MM.1S (cell line): ENCODE measurements at regions not wholly inside any gene's neighbourhood (a gene's known extent, or its start where the extent isn't known, plus 50 kb on each side); places are given as distances from the start of the nearest gene placed in this dataset.

Experiments used
- DNase-seq: peaks from one replicate; pipeline ENCODE4 v3.0.0-alpha.2; 2015
- H2AFZ ChIP-seq: fragments of 300-600 bp; sonication (generic); 2 replicates; pipeline ENCODE4 v1.6.0; 2016; ENCODE audit warnings: antibody characterized with exemption, low read length
- H3F3A ChIP-seq: fragments of 300-600 bp; sonication (generic); 2 replicates; pipeline ENCODE4 v1.6.1; 2016; ENCODE audit warnings: mild to moderate bottlenecking, antibody characterized with exemption, low read length, moderate library complexity, mixed read lengths; ENCODE audit not compliant: insufficient read depth
- H3K27ac ChIP-seq: fragments of 300-600 bp; sonication (generic); 2 replicates; pipeline ENCODE4 v1.5.1; 2016; ENCODE audit warnings: mild to moderate bottlenecking, low read length
- H3K27me3 ChIP-seq: fragments of 300-600 bp; sonication (generic); replicated peaks from 2 replicates; pipeline ENCODE4 v1.6.0; 2016; ENCODE audit warnings: low read length; ENCODE audit not compliant: insufficient read depth
- H3K36me3 ChIP-seq: fragments of 300-600 bp; sonication (generic); replicated peaks from 2 replicates; pipeline ENCODE4 v1.6.1; 2016; ENCODE audit warnings: mild to moderate bottlenecking, low read length, mixed read lengths; ENCODE audit not compliant: insufficient read depth
- H3K4me1 ChIP-seq: fragments of 300-600 bp; sonication (generic); 2 replicates; pipeline ENCODE4 v1.6.1; 2016; ENCODE audit warnings: low read length, mixed read lengths
- H3K4me2 ChIP-seq: fragments of 300-600 bp; sonication (generic); 2 replicates; pipeline ENCODE4 v1.6.0; 2016; ENCODE audit warnings: low read depth, low read length
- H3K4me3 ChIP-seq: fragments of 300-600 bp; sonication (generic); 2 replicates; pipeline ENCODE4 v1.5.1; 2016; ENCODE audit warnings: low read length, mixed read lengths
- H3K79me2 ChIP-seq: fragments of 300-600 bp; sonication (generic); 2 replicates; pipeline ENCODE4 v1.6.1; 2016; ENCODE audit warnings: mixed run types, low read length, mixed read lengths
- H3K9ac ChIP-seq: fragments of 300-600 bp; sonication (generic); 2 replicates; pipeline ENCODE4 v1.6.1; 2016; ENCODE audit warnings: low read length, mixed read lengths
- H3K9me2 ChIP-seq: fragments of 300-600 bp; sonication (generic); replicated peaks from 2 replicates; pipeline ENCODE4 v1.6.1; 2016; ENCODE audit warnings: mild to moderate bottlenecking, low read length, mixed read lengths; ENCODE audit not compliant: insufficient read depth
- H3K9me3 ChIP-seq: fragments of 300-600 bp; sonication (generic); replicated peaks from 2 replicates; pipeline ENCODE4 v1.6.1; 2016; ENCODE audit warnings: mild to moderate bottlenecking, low read length, mixed read lengths; ENCODE audit not compliant: insufficient read depth
- H4K20me1 ChIP-seq: fragments of 300-600 bp; sonication (generic); 2 replicates; pipeline ENCODE4 v1.6.1; 2016; ENCODE audit warnings: mild to moderate bottlenecking, low read length, moderate library complexity, mixed read lengths; ENCODE audit not compliant: insufficient read depth
- EZH2 ChIP-seq: fragments of 300-600 bp; sonication (generic); optimal IDR thresholded peaks from 2 replicates; pipeline ENCODE3; 2017; ENCODE audit warnings: low read depth, mild to moderate bottlenecking, antibody characterized with exemption, low read length, mixed read lengths
- EZH2phosphoT487 ChIP-seq: fragments of 300-600 bp; sonication (generic); IDR thresholded peaks from 2 replicates; pipeline ENCODE4 v1.6.1; 2018; ENCODE audit warnings: antibody characterized with exemption, low read length
- TF ChIP-seq, protein P1 (sequence below): fragments of 300-600 bp; sonication (generic); IDR thresholded peaks from 2 replicates; pipeline ENCODE4 v1.5.1; 2016; ENCODE audit warnings: antibody characterized with exemption, low read length, mixed read lengths

DNA sequence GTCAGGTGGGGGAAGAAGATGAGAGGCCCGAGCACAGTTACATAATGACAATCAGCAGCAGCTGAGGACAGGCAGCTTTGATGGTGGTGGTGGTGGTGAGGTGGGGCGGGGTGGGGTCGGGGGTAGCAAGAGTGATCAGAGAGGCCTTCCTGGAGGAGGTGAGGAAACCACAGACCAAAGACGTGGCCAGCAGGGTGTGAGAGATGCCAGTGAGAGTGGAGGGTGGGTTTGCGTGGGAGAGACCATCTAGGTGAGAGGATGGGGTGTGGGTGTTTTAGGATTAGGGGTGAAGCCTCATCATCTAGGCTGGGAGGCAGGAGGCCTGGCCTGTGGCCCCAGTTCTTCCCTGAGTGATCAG is 76.0 kb upstream of the TOX2 start:
- H3K9ac ChIP-seq = no peak overlapping the region
- no peaks in the 10 kb centered on the region for H3K79me2 ChIP-seq
- H3K4me3 ChIP-seq = no peak overlapping the region
- no peaks in the 10 kb centered on the region for H3K27me3 ChIP-seq
- TF ChIP-seq EZH2phosphoT487 (no peak), EZH2 (no peak)
- TF ChIP-seq, protein P1, sequence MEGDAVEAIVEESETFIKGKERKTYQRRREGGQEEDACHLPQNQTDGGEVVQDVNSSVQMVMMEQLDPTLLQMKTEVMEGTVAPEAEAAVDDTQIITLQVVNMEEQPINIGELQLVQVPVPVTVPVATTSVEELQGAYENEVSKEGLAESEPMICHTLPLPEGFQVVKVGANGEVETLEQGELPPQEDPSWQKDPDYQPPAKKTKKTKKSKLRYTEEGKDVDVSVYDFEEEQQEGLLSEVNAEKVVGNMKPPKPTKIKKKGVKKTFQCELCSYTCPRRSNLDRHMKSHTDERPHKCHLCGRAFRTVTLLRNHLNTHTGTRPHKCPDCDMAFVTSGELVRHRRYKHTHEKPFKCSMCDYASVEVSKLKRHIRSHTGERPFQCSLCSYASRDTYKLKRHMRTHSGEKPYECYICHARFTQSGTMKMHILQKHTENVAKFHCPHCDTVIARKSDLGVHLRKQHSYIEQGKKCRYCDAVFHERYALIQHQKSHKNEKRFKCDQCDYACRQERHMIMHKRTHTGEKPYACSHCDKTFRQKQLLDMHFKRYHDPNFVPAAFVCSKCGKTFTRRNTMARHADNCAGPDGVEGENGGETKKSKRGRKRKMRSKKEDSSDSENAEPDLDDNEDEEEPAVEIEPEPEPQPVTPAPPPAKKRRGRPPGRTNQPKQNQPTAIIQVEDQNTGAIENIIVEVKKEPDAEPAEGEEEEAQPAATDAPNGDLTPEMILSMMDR = no peak
- no peaks in the 10 kb centered on the region for H4K20me1 ChIP-seq
- no peaks in the 10 kb centered on the region for H3K9me3 ChIP-seq
- peaks cover 26% of the 10 kb centered on the region for H3K4me1 ChIP-seq
- H2AFZ ChIP-seq = no peak overlapping the region
- H3K36me3 ChIP-seq = no peaks in the 10 kb centered on the region
- no peak overlapping the region for H3K27ac ChIP-seq
- no peak for DNase-seq
- no peak overlapping the region for H3K4me2 ChIP-seq
- no peaks in the 10 kb centered on the region for H3K9me2 ChIP-seq
- peaks cover 12% of the 10 kb centered on the region for H3F3A ChIP-seq

DNA sequence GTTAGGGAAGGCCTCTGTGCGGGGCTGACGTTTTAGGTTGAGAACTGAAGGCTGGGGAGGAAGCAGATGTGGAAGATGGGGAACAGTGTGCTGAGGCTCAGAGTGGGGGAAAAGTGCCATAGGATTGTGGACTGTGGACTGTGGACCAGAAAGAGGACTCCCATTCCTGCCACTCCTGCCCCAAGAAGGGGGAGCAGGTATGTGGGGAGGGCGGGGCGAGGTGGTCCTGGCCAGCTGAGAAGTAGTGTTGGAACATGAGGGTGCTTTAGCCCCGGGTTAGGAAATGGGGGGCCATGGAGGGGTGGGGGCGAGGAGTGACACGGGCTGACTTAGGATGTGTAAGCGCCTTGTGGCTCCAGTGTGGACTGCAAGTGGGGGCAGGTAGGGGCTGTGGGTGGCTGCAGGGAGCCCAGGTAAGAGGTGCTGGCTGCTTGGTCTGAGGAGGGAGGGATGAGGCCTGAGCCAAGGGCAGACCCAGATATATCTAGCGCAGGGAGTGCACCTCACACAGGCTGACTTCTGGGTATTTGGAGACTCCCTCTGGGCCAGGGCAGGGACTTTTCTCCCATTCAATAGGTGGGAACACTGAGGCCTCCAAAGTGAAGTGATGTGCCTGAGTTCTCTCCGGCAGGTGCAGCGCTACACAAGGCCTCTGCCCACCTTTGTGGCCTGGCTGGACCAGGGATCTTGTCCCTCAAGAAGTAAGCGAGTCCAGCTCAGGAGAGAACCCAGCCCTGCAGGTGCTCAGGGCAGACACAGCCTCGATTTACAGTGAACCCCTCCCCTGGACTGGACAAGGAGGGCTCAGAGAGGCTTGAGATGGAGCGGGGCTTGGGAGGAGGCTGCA is 76.6 kb upstream of the TOX2 start:
- Histone ChIP-seq H3K9me2 (no peaks in the 10 kb centered on the region), H3F3A (peaks cover 6% of the 10 kb centered on the region; the same call in 1 of the 2 replicates), H3K9ac (no peak overlapping the region), H3K9me3 (no peaks in the 10 kb centered on the region), H3K4me3 (no peak overlapping the region), H3K79me2 (no peaks in the 10 kb centered on the region), H3K4me2 (no peak overlapping the region), H3K36me3 (no peaks in the 10 kb centered on the region), H3K27me3 (no peaks in the 10 kb centered on the region), H3K27ac (no peak overlapping the region), H4K20me1 (no peaks in the 10 kb centered on the region), H3K4me1 (peaks cover 20% of the 10 kb centered on the region), H2AFZ (no peak overlapping the region)
- TF ChIP-seq, protein P1 = no peak
- no peak for TF ChIP-seq EZH2
- TF ChIP-seq EZH2phosphoT487 = no peak
- DNase-seq = no peak

DNA sequence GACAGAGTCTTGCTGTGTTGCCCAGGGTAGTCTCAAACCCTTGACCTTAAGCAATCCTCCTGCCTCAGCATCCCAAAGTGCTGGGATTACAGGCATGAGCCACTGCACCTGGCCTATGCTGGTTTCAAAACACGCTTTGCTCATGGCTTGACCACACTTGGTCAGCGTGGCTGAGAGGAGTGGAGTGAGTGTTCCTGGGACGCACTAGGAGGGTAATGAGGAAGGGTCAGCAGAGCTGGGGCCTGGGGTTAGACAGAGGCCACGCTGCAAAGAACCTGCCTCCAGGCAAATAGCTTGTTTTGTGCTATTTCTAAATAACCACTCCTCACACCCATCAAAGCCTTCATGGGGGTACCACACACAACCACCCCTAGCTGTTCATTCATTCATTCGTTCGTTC is 77.9 kb upstream of the TOX2 start:
- TF ChIP-seq EZH2 = no peak
- no peak for TF ChIP-seq EZH2phosphoT487
- TF ChIP-seq, protein P1 = no peak
- Histone ChIP-seq H3K27ac (no peak overlapping the region), H3F3A (no peaks in the 10 kb centered on the region), H4K20me1 (no peaks in the 10 kb centered on the region), H3K9me3 (no peaks in the 10 kb centered on the region), H3K4me3 (no peak overlapping the region), H3K9ac (no peak overlapping the region), H2AFZ (no peak overlapping the region), H3K4me2 (no peak overlapping the region), H3K36me3 (no peaks in the 10 kb centered on the region), H3K9me2 (no peaks in the 10 kb centered on the region), H3K27me3 (no peaks in the 10 kb centered on the region), H3K4me1 (peaks cover 9% of the 10 kb centered on the region; the same call in 1 of the 2 replicates), H3K79me2 (no peaks in the 10 kb centered on the region)
- DNase-seq = no peak
